K562 (cell line): ENCODE measurements at regions not wholly inside any gene's neighbourhood (a gene's known extent, or its start where the extent isn't known, plus 50 kb on each side); places are given as distances from the start of the nearest gene placed in this dataset.

Source experiments
- CC2D1A ChIP-seq: fragments of 450-650 bp; IDR thresholded peaks from 2 replicates; pipeline ENCODE4 v1.6.1; 2017; ENCODE audit warnings: mild to moderate bottlenecking
- PKNOX1 ChIP-seq: fragments of 450-650 bp; IDR thresholded peaks from 2 replicates; pipeline ENCODE4 v1.6.1; 2016
- YBX1 ChIP-seq: fragments of 450-650 bp; IDR thresholded peaks from 2 replicates; pipeline ENCODE4 v1.7.1; 2016; ENCODE audit warnings: mild to moderate bottlenecking
- ZBTB40 ChIP-seq, 2 experiments: fragments of 450-650 bp in 1 of 2; sonication (generic) in 1 of 2; formaldehyde crosslinking in 1 of 2; IDR thresholded peaks; 2 replicates each; pipeline versions ENCODE4 v1.7.1 to v1.9.0; 2016 to 2022; ENCODE audit warnings: inconsistent platforms in 1 of 2, mild to moderate bottlenecking in 1 of 2, missing genetic modification reagents in 1 of 2

- TF ChIP-seq ZBTB40 (IDR thresholded peaks at IDR 0.05) (no peak), ZBTB40 (CRISPR knock-in tag; IDR thresholded peaks at IDR 0.05) (no peak), PKNOX1 (peak; percentile 40), YBX1 (no peak), CC2D1A (no peak)
These were observed 661.4 kb upstream of the KLF4 start (continued) for GRCh38 chr9:108150736-108151586.
